ENCODE measurements at regions not wholly inside any gene's neighbourhood (a gene's known extent, or its start where the extent isn't known, plus 50 kb on each side); places are given as distances from the start of the nearest gene placed in this dataset.

DNA sequence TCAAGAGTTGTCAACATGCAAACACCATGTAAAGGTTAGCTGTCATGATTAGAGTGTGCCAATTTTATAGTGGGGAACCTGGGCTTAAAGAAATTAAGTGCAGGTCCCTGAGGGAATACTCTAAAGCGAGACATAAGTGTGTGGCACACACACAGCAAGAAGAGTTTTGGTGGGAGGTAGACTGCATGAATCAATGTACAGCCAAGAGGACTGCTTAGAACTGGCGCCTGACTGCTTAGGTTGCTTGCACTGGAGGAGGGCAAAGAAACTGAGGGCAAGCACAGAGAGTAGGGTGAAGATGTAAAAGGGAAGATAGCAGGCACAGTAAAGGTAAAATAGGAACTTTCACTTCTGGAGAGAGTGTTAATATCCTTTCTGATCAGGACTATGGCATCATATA is 184.9 kb downstream of the SOX2 start:
- TF ChIP-seq, protein P1, sequence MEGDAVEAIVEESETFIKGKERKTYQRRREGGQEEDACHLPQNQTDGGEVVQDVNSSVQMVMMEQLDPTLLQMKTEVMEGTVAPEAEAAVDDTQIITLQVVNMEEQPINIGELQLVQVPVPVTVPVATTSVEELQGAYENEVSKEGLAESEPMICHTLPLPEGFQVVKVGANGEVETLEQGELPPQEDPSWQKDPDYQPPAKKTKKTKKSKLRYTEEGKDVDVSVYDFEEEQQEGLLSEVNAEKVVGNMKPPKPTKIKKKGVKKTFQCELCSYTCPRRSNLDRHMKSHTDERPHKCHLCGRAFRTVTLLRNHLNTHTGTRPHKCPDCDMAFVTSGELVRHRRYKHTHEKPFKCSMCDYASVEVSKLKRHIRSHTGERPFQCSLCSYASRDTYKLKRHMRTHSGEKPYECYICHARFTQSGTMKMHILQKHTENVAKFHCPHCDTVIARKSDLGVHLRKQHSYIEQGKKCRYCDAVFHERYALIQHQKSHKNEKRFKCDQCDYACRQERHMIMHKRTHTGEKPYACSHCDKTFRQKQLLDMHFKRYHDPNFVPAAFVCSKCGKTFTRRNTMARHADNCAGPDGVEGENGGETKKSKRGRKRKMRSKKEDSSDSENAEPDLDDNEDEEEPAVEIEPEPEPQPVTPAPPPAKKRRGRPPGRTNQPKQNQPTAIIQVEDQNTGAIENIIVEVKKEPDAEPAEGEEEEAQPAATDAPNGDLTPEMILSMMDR (IDR thresholded peaks at IDR 0.05; ENCODE audit: low read depth, low read length, poor library complexity, severe bottlenecking): no peak
- no peak for TF ChIP-seq EZH2phosphoT487 (IDR thresholded peaks at IDR 0.05; ENCODE audit: borderline replicate concordance, low read length)
